Muscle of arm (tissue), 1 donor: ENCODE measurements at regions not wholly inside any gene's neighbourhood (a gene's known extent, or its start where the extent isn't known, plus 50 kb on each side); places are given as distances from the start of the nearest gene placed in this dataset.
"Not testable (repeated sequence)": the region's sequence is repeated elsewhere in the genome, so short reads cannot be mapped to it uniquely, and the experiment has no call there.

Experiments
- DNase-seq: peaks from one replicate; pipeline ENCODE4 v3.0.0-alpha.2; 2013

- DNase-seq: no peak
Observed at GRCh38 chr15:56568466-56569167, 103.7 kb upstream of the MNS1 start.

- no peak for DNase-seq
Observed at GRCh38 chr15:56557415-56557814, 92.5 kb upstream of the MNS1 start.

GRCh38 chr15:56553486-56553885 is 88.5 kb upstream of the MNS1 start:
- no peak for DNase-seq

- no peak for DNase-seq
Observed at GRCh38 chr15:56552659-56553058, 87.7 kb upstream of the MNS1 start.

- DNase-seq: not testable (repeated sequence)
Observed at GRCh38 chr15:56540570-56540969, 75.6 kb upstream of the MNS1 start.

GRCh38 chr15:56540157-56540556 is 75.2 kb upstream of the MNS1 start:
- not testable (repeated sequence) for DNase-seq

- no peak for DNase-seq
Observed at GRCh38 chr15:56538901-56539545, 74.1 kb upstream of the MNS1 start.

- DNase-seq: peak; percentile 45
Observed at GRCh38 chr15:56537881-56538280, 72.9 kb upstream of the MNS1 start.

- no peak for DNase-seq
Observed at GRCh38 chr15:56534728-56535127, 69.8 kb upstream of the MNS1 start.

- DNase-seq: no peak
Observed at GRCh38 chr15:56533731-56534403, 68.9 kb upstream of the MNS1 start.

GRCh38 chr15:56532721-56533460 is 68.0 kb upstream of the MNS1 start:
- DNase-seq: no peak

- DNase-seq: no peak
Observed at GRCh38 chr15:56530157-56530556, 65.2 kb upstream of the MNS1 start.

GRCh38 chr15:56528136-56528535 is 63.2 kb upstream of the MNS1 start:
- no peak for DNase-seq

GRCh38 chr15:56524915-56525314 is 60.0 kb upstream of the MNS1 start:
- no peak for DNase-seq

GRCh38 chr15:56523521-56523920 is 58.6 kb upstream of the MNS1 start:
- DNase-seq: no peak

GRCh38 chr15:56519000-56519399 is 54.1 kb upstream of the MNS1 start:
- DNase-seq: no peak
